Hematopoietic multipotent progenitor cell treated with erythropoietin and hydrocortisone succinate and interleukin-3 and kit ligand, for 8 days (in vitro differentiated cells): ENCODE measurements at regions not wholly inside any gene's neighbourhood (a gene's known extent, or its start where the extent isn't known, plus 50 kb on each side); places are given as distances from the start of the nearest gene placed in this dataset.
"Not testable (repeated sequence)": the region's sequence is repeated elsewhere in the genome, so short reads cannot be mapped to it uniquely, and the experiment has no call there.

Experiments
- DNase-seq: peaks from one replicate; pipeline ENCODE4 v3.0.0-alpha.2; 2015

DNA sequence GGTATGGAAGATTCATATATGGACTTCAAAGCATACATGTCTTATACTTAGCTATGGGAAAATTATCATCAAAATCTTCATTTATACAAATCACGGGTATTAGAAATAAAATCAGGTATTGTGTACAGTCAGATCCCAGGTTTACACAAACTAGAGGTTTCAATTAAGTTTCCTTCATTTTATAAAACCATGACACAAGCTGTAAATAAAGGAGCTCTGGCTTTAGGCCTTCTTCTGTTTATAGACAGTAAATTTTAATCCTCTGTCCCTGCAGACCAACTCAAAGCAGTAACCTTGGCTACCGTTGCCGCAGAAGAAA is 68.8 kb upstream of the CHD2 start:
- no peak for DNase-seq

- peak; percentile 95 for DNase-seq
These were observed 68.3 kb upstream of the CHD2 start for GRCh38 chr15:92831655-92832328.

DNA sequence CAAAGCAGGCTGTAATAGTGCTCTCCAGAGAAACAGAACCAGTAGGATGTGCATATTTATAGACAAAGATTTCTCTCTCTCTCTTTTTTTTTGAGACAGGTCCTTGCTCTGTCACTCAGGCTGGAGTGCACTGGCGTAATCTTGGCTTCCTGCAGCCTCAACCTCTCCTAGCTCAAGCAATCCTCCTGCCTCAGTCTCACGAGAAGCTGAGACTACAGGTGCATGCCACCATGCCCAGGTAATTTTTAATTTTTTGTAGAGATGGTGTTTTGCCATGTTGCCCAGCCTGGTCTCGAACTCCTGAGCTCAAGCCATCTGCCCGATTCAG is 67.1 kb upstream of the CHD2 start:
- DNase-seq, result no peak

- no peak for DNase-seq
These were observed 66.4 kb upstream of the CHD2 start for GRCh38 chr15:92833493-92834271.

- DNase-seq, result no peak
These were observed 60.4 kb upstream of the CHD2 start for GRCh38 chr15:92839696-92840095.

DNA sequence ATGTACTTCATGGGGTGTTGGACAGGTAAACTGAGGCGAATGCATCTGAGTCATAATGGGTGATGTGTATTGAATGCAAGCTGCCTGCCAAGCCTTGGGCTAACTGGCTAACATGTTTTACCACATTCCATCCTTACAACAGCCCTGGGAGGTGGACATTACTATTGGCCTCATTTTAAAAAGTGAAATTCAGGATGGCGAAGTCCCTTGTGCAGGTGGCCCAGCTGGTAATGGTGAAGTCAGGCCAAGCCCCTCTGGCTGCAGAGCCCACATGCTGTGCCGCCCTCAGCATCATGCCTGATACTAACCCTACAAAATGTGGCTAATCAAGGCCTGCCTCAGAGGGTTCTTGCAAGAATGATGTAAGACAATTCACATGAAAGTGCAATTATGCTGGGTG is 60.0 kb upstream of the CHD2 start:
- DNase-seq, result no peak

- DNase-seq, result no peak
These were observed 56.8 kb upstream of the CHD2 start for GRCh38 chr15:92843326-92843725.

- no peak for DNase-seq
These were observed 56.3 kb upstream of the CHD2 start for GRCh38 chr15:92843814-92844213.

GRCh38 chr15:92845126-92845508 is 55.0 kb upstream of the CHD2 start:
- peak; percentile 72 for DNase-seq

DNA sequence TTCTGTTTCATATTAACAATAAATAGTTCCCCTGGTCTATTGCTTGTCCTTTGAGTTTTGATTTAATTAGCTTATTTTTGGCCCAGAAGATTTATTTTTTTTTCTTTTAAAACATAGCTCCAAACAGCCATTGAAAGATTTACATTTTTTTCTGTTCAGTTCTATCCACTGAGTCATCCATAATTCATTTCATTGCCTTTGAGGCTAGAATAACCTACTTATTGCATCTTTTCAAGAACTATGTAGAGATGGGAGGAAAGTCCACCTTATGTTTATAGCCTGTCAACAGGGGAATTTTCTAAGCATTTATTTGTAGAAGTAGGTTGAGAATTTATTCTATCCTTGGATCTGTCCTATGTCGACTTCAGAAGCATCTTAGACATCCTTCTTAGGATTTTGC is 53.4 kb upstream of the CHD2 start:
- DNase-seq, result no peak

- no peak for DNase-seq
These were observed 52.3 kb upstream of the CHD2 start for GRCh38 chr15:92847841-92848240.

DNA sequence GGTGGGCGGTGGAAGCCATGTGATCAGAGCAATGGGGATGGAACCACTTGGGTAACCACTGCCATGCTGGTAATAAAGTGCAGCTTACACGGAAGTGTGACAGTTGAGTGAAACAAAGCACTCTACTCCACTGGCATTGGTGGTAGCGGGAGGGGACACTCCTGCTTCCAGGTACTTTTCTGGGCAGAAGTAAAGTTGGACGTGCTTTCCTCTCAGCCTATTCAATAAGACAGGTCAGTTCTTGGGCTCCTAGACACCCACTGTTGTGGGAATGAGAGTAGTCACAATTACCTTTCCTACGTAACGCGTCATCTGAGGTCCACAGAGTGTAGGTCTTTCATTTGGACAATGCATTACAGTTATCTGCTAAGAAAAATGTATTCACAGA is 51.7 kb upstream of the CHD2 start:
- no peak for DNase-seq

DNA sequence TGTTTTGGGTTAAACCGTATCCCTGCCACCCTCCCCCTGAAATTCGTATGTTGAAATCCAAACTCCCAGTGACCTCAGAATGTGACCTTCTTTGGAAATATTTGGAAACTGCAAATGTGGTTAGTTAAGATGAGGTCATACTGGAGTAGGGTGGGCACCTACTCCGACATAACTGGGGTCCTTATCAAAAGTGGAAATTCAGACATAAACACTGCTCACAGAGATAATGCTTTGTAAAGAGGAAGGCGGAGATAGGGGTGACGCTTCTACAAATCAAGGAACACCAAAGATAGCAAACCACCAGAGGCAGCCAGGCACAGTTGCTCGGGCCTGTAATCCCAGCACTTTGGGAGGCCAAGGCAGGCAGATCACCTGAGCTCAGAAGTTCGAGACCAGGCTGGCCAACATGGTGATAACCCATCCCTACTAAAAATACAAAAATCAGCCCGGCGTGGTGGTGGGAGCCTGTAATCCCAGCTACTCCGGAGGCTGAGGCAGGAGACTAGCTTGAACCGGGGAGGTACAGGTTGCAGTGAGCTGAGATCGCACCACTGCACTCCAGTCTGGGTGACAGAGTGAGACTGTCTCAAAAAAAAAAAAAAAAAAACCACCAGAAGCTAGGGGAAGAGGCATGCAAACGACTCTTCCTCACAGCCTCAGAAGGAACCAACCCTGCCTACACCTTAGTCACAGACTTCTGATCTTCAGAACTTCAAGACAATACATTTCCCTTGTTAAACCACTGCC is 51.1 kb upstream of the CHD2 start:
- peak; percentile 92 for DNase-seq

DNA sequence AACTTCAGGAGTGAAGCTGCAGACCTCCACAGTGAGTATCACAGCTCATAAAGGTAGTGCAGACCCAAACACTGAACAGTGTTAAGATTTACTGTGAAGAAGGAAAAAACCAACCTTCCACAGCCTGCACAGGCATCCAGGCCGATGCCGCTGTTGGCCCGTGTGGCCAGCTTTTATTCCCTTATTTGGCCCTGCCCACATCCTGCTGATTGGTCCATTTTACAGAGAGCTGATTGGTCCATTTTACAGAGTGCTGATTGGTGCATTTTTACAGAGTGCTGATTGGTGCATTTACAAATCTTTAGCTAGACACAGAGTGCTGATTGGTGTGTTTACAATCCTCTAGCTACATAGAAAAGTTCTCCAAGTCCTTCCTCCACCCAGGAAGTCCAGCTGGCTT is 49.9 kb upstream of the CHD2 start:
- DNase-seq, result not testable (repeated sequence)
